GM19324 (cell line): ENCODE measurements at regions not wholly inside any gene's neighbourhood (a gene's known extent, or its start where the extent isn't known, plus 50 kb on each side); places are given as distances from the start of the nearest gene placed in this dataset.

Experiments used
- ATAC-seq: cut with Tn5 transposase; IDR thresholded peaks from one replicate; pipeline ENCODE4 v1.9.1; 2021; ENCODE audit warnings: mild to moderate bottlenecking, moderate library complexity; ENCODE audit not compliant: unreplicated experiment, low FRiP score

- ATAC-seq: no peak
These were observed 318.3 kb upstream of the IRX4 start for GRCh38 chr5:2201011-2201410.

DNA sequence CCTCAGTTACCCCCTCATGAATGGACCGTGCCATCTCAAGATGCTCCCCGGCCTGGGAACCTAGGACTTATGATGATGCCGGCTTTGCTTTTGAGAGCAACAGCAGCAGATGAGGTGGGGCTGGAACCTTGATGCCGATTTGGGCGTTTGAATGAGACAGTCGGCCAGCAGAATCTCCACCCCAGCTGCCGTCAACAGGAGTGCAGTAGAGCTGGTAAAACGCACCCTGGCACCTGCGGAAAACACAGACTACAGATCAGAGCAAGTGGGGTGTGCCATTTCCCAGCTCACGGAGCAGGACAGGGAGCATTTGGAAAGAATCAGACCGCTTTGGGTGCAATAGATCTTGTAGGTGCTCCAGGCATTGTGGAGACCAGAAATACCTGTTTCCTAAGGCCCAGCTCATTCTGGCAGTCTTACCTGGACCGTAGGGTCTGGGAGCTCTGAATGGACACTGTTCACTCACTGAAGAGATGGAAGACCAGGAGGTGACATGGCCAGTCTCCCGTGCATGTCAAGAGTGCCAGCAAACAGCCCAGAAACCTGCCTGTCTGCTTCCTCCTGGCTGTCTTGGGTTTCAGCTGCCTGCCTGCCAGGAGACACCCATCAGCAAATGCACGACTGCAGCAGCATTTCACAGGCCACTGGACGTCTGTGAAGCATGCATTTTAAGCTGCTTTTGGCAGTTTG lies 317.7 kb upstream of the IRX4 start:
- ATAC-seq: no peak

DNA sequence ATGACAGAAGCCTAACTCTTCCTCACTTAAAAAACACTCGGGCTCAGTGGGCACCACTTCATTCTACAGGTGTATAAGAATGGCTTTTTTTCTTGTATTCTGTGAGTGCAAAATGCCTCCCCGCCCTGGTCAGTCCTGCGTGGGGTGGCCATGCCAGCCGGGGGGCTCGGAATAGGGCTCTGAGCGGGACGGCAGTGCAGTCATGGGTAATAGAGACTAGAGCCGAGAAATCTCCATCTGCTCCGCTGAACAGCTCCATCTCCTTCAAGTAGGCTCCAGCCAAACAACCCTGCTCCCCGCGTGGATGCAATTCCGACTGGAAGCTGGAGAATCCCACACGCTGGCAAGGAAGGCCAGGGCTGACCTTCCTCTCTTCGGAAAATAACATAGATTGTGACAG lies 317.0 kb upstream of the IRX4 start:
- ATAC-seq: no peak

DNA sequence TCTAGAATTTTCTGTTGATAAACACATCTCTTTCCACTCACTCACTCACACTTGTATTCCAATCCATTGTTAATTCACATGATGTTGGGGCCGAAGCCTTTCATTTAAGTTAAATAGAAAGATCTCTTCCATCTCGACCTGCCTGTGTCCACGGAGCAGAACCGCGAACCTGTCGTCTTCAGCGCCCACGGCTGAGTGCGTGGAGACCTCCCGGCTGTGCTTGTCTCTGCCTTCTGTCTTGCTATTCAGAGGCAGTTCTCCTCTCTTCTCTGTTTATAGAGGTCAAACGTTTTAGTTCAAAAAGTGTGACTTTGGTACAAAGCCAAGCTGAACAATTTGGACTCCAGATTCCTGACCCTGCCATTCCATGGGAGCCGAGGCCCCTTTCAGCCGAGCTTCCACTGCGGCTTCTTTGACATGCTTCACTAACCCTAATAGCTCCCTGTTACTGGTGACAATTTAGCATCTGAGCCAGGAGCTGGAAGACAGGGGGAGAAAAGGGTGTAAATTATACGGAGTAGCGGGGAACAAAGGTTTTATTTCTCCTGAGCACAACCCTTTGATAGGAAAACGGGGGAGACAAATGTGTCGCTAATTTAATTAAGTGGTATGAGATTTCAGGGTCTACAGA lies 314.4 kb upstream of the IRX4 start:
- ATAC-seq: no peak

GRCh38 chr5:2196416-2196815 lies 313.7 kb upstream of the IRX4 start:
- no peak for ATAC-seq

GRCh38 chr5:2194949-2195348 lies 312.2 kb upstream of the IRX4 start:
- no peak for ATAC-seq

- ATAC-seq: no peak
These were observed 311.5 kb upstream of the IRX4 start for GRCh38 chr5:2194236-2194555.

DNA sequence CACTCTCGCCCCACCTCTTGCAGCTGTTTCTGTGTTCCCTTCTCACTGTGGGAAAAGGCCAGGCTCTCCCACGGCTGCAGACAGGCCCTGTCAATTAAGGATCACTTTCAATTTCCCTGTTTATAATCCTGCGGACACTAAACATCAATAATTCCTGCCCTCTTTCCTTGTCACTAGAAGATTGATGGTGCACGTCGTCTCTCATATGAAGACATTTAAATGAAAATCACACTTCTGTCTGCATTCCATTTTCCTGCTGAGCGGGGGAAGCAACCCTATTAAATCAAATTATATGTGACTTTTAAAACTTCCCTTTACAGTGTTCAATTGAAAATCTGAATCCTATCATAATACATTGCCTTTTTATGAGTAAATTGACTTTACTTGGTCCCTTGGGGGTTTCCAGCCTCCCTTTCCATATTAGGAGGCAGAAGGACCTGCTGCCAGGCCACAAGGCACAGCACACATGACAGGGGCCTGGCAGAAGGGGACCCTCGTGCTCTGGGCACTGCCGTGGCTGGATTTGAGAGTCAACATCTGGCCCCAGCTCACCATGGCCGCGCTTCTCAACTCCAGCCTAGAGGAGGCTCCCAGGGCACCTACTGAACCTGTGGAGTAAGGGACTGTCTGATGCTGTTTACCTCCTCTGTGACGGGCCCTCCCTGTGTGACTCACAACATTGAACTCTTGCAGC lies 311.0 kb upstream of the IRX4 start:
- ATAC-seq: no peak

GRCh38 chr5:2193142-2193541 lies 310.4 kb upstream of the IRX4 start:
- no peak for ATAC-seq

DNA sequence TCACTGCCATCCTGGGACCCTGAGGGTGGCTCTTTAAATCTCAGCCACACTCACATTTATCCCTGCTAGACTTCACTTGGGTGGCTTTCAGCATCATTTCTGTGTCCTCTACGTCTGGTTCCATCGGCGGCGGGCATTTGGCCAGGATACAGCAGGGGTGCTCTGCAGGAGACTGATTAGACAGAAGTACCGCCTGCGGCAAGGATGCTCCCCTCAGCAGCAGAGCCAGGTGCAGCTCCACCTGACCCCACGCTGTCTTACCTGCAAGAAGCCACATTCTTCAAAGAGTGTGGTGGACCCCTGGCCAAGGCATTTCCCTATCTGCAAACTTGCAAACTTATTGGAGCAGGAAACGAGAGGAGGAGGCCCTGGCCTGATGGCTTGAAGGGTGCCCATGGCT lies 309.8 kb upstream of the IRX4 start:
- no peak for ATAC-seq

GRCh38 chr5:2191972-2192371 lies 309.2 kb upstream of the IRX4 start:
- no peak for ATAC-seq

DNA sequence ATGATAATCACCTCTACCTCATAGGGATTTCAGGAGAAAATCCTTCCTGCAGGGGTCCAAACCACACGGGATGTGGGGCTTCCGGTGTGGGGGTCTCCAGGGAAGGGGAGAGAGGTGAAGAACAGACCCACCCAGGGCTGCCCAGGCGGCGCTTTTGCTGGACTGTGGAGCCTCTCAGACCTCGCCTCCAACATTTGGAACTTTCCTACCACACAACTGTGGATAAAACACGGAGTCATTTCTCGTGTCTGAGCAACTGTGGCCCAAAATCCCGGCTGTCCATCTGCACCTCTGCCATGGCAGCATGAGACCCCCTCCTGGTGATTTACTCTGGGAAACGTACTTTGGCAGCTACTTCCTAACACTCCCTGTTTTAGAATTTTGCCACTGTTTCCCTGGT lies 307.8 kb upstream of the IRX4 start:
- ATAC-seq: no peak

DNA sequence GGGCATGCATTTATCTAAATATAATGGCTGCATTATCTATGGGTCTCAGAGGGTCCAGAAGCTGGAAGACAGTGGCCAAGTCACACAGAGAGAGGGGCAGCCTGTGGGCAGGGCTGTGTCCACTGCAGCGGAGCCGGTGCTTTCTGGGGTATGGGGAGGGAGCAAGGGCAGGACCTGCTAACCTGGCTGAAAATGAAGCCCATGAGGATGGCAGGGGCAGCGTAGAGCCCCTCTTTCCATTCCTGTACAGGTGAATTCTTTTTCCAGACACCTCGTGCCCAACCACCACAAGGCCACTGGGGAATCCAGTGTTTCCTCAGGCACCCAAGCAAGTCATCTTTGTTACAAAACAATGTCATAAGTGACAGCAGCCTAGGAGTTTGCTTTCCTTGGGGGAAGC lies 305.9 kb upstream of the IRX4 start:
- ATAC-seq: no peak

DNA sequence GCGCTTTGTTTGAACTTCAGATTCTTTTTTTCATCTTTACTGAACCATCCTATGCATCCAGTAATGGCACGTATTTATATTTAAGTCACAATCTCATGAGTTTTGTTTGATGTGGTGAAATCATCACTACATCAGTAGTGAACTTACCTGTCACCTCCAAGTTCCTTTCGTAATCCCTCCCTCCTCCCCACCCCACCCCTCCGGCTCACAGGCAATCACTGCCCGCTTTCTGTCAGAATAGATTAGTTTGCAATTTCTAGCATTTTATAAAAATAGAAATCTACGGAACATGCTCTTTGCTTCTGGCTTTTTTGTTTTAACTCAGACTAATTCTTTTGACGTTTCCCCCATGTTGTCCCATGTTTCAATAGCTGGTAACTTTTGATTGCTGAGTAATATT lies 305.4 kb upstream of the IRX4 start:
- ATAC-seq: no peak

- ATAC-seq: no peak
These were observed 305.0 kb upstream of the IRX4 start for GRCh38 chr5:2187687-2188086.

DNA sequence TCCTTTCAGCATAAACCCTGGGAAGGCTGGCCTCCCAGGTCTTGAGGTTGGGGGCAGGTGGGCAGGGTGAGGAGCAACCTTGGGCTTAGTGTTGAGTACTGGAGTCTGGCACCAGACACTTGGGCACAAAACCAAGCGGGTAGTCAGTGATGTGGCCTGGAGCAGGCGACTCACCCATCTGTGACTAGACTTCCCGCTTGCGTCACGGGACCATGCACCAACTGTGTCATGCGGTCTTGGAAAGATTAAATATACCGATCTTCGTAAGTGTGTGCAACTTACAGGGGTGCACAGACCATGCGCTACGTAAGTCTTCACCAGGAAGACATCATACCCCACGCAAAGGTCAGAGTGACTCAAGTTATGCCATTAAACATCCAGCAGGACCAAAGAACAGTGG lies 304.4 kb upstream of the IRX4 start:
- no peak for ATAC-seq

DNA sequence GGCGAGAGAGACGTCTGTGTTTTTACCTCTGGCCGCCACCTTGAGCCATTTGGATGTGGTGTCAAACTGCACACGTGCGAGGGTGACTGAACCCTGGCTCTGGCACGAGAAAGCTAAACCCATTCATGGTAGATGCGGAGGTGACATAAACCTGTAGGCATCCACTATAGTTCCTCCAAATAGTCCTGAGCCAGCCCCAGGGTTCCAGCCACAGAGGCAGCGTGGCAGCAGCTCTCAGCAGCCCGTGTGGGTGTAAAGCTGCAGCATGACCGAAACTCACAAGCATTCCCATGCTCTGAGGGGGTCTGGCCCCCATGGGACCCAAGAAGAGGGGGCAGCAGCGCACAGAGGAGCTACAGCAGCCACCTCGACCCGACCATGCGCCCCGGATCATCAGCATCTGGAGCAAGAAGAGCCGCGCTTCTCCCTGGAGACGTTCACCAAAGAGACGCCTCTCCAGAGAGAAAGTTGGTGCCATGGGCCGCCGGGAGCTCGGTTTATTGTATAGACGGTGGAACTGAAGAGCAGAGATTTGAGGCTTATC lies 303.8 kb upstream of the IRX4 start:
- no peak for ATAC-seq

DNA sequence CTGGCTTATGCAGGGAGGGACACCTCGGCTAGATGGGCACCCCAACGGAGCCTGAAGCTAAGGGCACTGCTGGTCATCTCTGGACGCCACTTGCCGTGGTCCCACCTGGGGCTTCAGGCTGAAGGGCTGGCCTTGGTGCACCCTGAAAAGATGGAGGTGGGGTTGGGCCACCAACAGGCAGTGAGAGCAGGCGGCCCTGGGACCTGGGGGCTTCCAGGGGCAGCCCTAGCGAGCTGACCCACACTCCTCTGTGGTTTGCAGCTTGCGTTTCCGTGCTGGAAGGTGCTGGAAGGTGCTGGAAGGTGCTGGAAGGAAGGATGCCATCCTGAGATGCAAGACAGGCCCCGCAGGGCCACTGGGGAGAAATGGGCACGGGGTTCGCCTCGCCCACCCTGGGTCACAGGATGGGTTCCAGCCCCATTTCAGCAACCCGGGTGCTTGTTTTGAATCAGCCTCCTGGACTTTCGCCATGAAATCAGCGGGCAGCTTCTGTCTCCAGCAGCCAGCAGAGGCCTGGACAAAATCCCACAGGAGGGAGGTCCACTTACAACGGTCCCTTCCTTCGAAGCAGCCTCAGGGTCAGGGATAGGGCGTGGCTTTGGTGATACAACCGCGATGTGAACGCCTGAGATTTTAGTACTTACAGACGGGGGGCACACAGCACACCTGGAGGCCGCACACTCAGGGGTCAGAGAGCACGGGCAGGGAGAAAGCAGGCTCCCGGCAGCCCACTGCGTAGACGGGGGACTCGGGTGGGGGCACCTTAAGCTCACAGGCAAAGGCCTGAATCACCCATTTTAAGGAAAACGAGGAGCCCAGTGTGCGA lies 303.1 kb upstream of the IRX4 start:
- no peak for ATAC-seq

GRCh38 chr5:2184563-2185540 lies 302.1 kb upstream of the IRX4 start:
- ATAC-seq: no peak

DNA sequence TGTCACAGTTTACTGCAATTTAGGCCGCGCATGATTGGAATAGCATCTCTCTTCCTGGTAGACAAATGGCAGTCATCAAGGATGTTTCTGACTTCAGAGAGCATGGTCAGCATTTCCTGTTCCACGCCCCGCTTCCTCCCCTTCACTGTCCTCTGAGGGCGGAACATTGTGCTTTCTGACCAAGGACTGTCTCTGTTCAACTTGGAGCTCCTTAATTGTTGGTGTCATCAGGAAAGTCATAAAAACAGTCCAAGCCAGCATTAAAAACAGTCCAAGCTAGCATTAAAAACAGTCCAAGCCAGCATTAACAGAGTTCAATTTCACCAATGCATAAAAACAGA lies 301.3 kb upstream of the IRX4 start:
- no peak for ATAC-seq
